HG03442 (cell line): ENCODE measurements at regions not wholly inside any gene's neighbourhood (a gene's known extent, or its start where the extent isn't known, plus 50 kb on each side); places are given as distances from the start of the nearest gene placed in this dataset.
"Not testable (repeated sequence)": the region's sequence is repeated elsewhere in the genome, so short reads cannot be mapped to it uniquely, and the experiment has no call there.

Experiments used
- ATAC-seq: cut with Tn5 transposase; IDR thresholded peaks from one replicate; pipeline ENCODE4 v1.9.1; 2021; ENCODE audit warnings: mild to moderate bottlenecking, moderate library complexity; ENCODE audit not compliant: unreplicated experiment

GRCh38 chr3:81198216-81198615 is 563.2 kb downstream of the GBE1 start:
- ATAC-seq = no peak

- no peak for ATAC-seq
Observed at GRCh38 chr3:81197386-81197785, 564.1 kb downstream of the GBE1 start.

- ATAC-seq = no peak
Observed at GRCh38 chr3:81195478-81195877, 566.0 kb downstream of the GBE1 start.

GRCh38 chr3:81186412-81186811 is 575.0 kb downstream of the GBE1 start:
- ATAC-seq = no peak

- not testable (repeated sequence) for ATAC-seq
Observed at GRCh38 chr3:81182086-81182875, 579.2 kb downstream of the GBE1 start.

- no peak for ATAC-seq
Observed at GRCh38 chr3:81173514-81173913, 587.9 kb downstream of the GBE1 start.

- ATAC-seq = no peak
Observed at GRCh38 chr3:81170298-81170697, 591.1 kb downstream of the GBE1 start.

GRCh38 chr3:81164806-81165205 is 596.6 kb downstream of the GBE1 start:
- ATAC-seq = no peak

GRCh38 chr3:81161851-81162250 is 599.6 kb downstream of the GBE1 start:
- ATAC-seq = no peak

GRCh38 chr3:81161100-81161499 is 600.3 kb downstream of the GBE1 start:
- ATAC-seq = no peak

GRCh38 chr3:81154611-81155143 is 606.8 kb downstream of the GBE1 start:
- ATAC-seq = no peak

- ATAC-seq = no peak
Observed at GRCh38 chr3:81152156-81152555, 609.3 kb downstream of the GBE1 start.

GRCh38 chr3:81132995-81133394 is 628.5 kb downstream of the GBE1 start:
- no peak for ATAC-seq

GRCh38 chr3:81105789-81106488 is 655.5 kb downstream of the GBE1 start:
- ATAC-seq = no peak

GRCh38 chr3:81105206-81105605 is 656.2 kb downstream of the GBE1 start:
- no peak for ATAC-seq

- no peak for ATAC-seq
Observed at GRCh38 chr3:81097889-81098288, 663.6 kb downstream of the GBE1 start.

- ATAC-seq = no peak
Observed at GRCh38 chr3:81095956-81096355, 665.5 kb downstream of the GBE1 start.

GRCh38 chr3:81094986-81095385 is 666.5 kb downstream of the GBE1 start:
- no peak for ATAC-seq

GRCh38 chr3:81087607-81088006 is 673.8 kb downstream of the GBE1 start:
- no peak for ATAC-seq

GRCh38 chr3:81086348-81086747 is 675.1 kb downstream of the GBE1 start:
- ATAC-seq = no peak

GRCh38 chr3:81080608-81081007 is 680.8 kb downstream of the GBE1 start:
- no peak for ATAC-seq

GRCh38 chr3:81072591-81072990 is 688.9 kb downstream of the GBE1 start:
- ATAC-seq = no peak
